Central memory CD8-positive, alpha-beta T cell (primary cell): ENCODE measurements at regions not wholly inside any gene's neighbourhood (a gene's known extent, or its start where the extent isn't known, plus 50 kb on each side); places are given as distances from the start of the nearest gene placed in this dataset.

Experiments used
- ATAC-seq: fragments of 150-1000 bp; cut with Tn5 transposase; replicated peaks from 2 replicates; pipeline ENCODE4 v1.10.0; 2022; ENCODE audit warnings: mild to moderate bottlenecking, moderate FRiP score, moderate number of reproducible peaks; ENCODE audit not compliant: poor library complexity, severe bottlenecking; ENCODE audit errors: extremely low read depth
- DNase-seq, 2 donors: peaks; one replicate each; pipeline ENCODE4 v3.0.0; 2021; ENCODE audit warnings: low spot score in 2 of 2
- H3K27ac Mint-ChIP-seq: one replicate; pipeline ENCODE4 v1.8.0; 2022; ENCODE audit warnings: low read depth, mild to moderate bottlenecking, moderate library complexity, mixed read lengths
- H3K27me3 Mint-ChIP-seq: one replicate; pipeline ENCODE4 v1.8.0; 2022; ENCODE audit warnings: mixed read lengths
- H3K36me3 Mint-ChIP-seq: one replicate; pipeline ENCODE4 v1.8.0; 2022; ENCODE audit warnings: mild to moderate bottlenecking, moderate library complexity, mixed read lengths; ENCODE audit not compliant: insufficient read depth
- H3K4me1 Mint-ChIP-seq: one replicate; pipeline ENCODE4 v1.8.0; 2022; ENCODE audit warnings: mixed read lengths
- H3K4me3 Mint-ChIP-seq: one replicate; pipeline ENCODE4 v1.8.0; 2022; ENCODE audit warnings: mild to moderate bottlenecking, moderate library complexity, mixed read lengths
- H3K9me3 Mint-ChIP-seq: one replicate; pipeline ENCODE4 v1.8.0; 2022; ENCODE audit warnings: mixed read lengths

DNA sequence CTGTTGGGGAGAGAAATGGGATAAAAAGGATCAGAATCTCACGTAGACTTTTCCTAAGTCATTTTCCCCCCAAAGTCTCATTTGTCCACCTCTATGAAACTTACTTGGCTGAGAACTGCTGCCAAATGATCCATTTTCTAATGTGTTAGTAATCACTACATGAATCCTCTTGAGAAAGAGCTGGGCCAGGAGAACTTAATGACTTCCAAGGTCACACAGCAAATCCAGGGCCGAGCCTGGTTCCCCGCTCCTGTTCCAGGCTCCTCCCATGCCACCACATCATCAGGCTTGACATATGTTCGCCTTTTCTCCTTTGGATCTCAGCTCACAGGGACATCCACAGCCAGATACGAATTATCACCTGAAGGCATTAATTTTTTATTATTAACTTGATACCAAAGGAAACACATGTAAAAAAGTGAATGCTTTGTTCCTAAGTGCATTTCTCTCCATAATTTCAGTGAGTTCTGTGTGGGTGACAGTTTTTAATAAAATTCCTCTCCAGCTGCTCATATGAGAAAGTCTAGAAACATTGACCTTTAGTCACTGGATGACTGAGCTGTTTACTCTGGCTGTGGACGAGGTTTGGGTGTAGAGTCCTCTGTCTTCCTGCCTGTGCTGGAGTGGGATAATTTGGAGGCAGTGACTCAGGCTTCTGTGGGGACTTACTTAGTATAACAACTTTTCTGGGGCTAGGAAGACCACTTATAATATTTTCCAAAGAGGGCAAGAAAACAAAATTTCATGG lies 276.3 kb downstream of the PAX1 start:
- Mint-ChIP-seq H3K27me3 (no peaks in the 10 kb centered on the region), H3K27ac (no peak overlapping the region), H3K4me1 (no peaks in the 10 kb centered on the region), H3K9me3 (peaks cover 27% of the 10 kb centered on the region), H3K36me3 (no peaks in the 10 kb centered on the region), H3K4me3 (no peak overlapping the region)
- no peak for DNase-seq
- no peak for ATAC-seq

DNA sequence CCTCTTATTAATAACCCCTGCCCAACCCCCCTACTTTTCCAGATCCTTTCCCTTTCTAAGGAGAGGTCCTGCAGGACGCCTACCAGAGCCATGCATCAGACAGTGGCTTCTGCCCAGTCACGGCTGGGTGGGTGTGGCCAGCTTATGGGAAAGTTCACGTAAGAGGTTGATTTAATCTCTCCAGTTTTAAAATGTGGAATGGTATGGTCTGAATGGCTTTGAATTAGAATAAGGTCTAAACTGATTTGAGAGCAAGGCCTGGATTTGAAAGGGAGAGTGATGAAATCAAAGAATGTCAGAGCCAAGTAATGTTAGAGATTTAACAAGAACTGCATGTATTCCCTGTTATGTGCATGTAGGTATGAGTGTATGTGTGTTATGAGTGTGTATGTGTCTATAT lies 275.7 kb downstream of the PAX1 start:
- H3K4me1 Mint-ChIP-seq, result no peaks in the 10 kb centered on the region

DNA sequence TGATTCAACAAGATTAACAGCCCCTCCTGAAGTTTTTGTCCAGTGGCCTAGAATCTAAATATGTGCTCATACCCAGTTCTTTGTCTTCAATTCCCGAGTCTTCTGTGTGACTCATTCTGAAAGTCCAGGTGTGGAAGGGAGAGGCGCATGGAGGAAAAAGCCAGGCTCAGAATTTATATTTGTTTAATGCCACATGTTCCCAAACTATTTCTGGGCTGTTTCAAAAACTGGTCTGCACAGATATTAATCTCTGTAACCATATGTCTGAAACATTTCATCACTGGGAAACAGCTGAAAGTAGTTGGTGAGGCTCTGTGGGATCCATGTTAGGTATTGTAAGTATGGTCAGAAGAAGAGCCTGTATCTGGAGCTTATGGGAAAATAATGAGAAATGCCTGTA lies 266.0 kb downstream of the PAX1 start:
- no peaks in the 10 kb centered on the region for H3K4me1 Mint-ChIP-seq
- DNase-seq, result no peak

More for the DNA sequence above, 275.7 kb downstream of the PAX1 start:
- no peak for DNase-seq
- ATAC-seq, result no peak
- Mint-ChIP-seq H3K27ac (no peak overlapping the region), H3K27me3 (no peaks in the 10 kb centered on the region), H3K36me3 (no peaks in the 10 kb centered on the region), H3K4me3 (no peak overlapping the region), H3K9me3 (peaks cover 30% of the 10 kb centered on the region)

DNA sequence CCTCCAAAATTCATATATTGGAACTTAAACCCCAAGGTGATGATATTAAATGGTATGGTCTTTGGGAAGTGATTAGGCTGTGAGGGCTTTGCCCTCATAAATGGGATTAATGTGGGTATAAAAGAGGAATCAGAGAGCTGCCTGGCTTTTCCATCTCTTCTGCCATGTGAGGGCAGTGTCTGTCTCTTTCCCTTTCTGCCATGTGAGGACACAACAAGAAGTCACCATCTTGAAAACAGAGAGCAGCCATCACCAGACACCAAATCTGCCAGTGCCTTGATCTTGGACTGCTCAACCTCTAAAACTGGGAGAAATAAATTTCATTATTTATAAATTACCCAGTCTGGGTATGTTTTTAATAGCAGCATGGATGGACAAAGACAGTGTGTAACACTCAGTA lies 263.0 kb downstream of the PAX1 start:
- Mint-ChIP-seq H3K27ac (no peak overlapping the region), H3K4me3 (no peak overlapping the region), H3K4me1 (no peaks in the 10 kb centered on the region), H3K9me3 (peaks cover 6% of the 10 kb centered on the region), H3K36me3 (no peaks in the 10 kb centered on the region), H3K27me3 (no peaks in the 10 kb centered on the region)
- no peak for ATAC-seq
- DNase-seq, result no peak

More for the DNA sequence above, 266.0 kb downstream of the PAX1 start:
- Mint-ChIP-seq H3K27ac (no peak overlapping the region), H3K9me3 (peaks cover 13% of the 10 kb centered on the region), H3K27me3 (no peaks in the 10 kb centered on the region), H3K36me3 (no peaks in the 10 kb centered on the region), H3K4me3 (no peak overlapping the region)
- no peak for ATAC-seq

DNA sequence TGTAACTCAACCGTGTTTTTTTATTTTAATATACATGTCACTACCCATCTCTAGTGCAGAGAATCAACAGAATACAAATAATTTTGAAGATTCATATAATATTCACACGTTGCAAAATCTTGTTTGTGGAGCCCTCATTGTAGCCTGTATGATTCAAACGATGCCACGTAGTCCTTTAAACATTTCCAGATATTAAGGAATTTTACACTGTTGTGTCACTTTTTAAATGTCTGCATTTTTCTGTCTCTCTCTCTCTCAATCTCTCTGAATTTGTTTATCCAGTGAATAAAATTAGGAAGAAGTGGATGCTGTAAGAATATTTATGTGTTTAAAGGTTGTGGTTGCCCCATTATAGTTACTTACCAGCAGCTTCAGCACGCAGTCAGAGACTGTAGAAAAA lies 262.0 kb downstream of the PAX1 start:
- DNase-seq, result no peak
- no peak overlapping the region for H3K27ac Mint-ChIP-seq
- no peaks in the 10 kb centered on the region for H3K27me3 Mint-ChIP-seq
- H3K4me3 Mint-ChIP-seq, result no peak overlapping the region
- H3K4me1 Mint-ChIP-seq, result no peaks in the 10 kb centered on the region
- H3K9me3 Mint-ChIP-seq, result no peaks in the 10 kb centered on the region
- no peaks in the 10 kb centered on the region for H3K36me3 Mint-ChIP-seq
- ATAC-seq, result no peak

DNA sequence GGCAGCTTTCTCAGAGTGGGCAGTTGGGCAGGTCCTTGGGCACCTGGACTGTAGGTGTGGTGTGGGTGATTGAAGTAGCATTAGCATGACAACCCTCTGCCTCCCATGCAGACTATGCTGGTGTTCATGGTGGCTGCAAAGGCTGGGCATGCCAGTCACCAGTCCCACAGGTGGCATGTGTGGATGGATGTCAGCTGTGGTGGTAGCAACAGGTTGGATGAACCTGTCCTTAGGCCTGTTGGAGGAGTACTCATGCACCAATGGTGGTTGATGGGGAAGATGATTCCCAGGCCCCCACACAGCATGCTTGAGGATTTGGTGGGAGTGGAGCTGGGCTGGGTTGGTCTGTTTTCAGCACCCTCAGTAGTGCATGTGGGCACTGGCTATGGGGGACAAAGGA lies 251.1 kb downstream of the PAX1 start:
- H3K36me3 Mint-ChIP-seq, result no peaks in the 10 kb centered on the region
- H3K4me1 Mint-ChIP-seq, result no peaks in the 10 kb centered on the region
- no peaks in the 10 kb centered on the region for H3K27me3 Mint-ChIP-seq
- ATAC-seq (no peak), DNase-seq (no peak)
- no peak overlapping the region for H3K27ac Mint-ChIP-seq
- H3K9me3 Mint-ChIP-seq, result peaks cover 23% of the 10 kb centered on the region
- no peak overlapping the region for H3K4me3 Mint-ChIP-seq

DNA sequence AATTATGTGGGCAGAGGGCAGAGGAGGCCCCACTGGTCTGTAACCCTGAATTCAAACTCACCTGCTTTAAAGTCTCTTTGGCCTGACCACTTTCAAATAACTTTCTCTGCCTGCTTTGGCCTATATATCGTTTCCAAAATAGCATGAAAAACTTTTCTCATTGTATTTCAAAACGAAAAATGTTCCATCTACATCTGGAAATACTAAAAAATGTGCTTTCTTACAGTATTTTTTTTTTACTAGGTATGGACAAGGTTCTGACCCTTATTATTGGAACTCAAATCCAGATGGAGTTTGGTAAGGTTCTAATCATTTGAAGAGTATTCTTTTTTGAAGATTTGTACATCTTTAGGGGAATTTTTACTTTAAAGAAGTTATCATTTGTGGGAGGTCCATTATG lies 241.9 kb downstream of the PAX1 start:
- Mint-ChIP-seq H3K4me3 (no peak overlapping the region), H3K9me3 (peaks cover 20% of the 10 kb centered on the region), H3K27ac (no peak overlapping the region), H3K36me3 (no peaks in the 10 kb centered on the region), H3K27me3 (no peaks in the 10 kb centered on the region), H3K4me1 (no peaks in the 10 kb centered on the region)
- ATAC-seq (no peak), DNase-seq (no peak)

DNA sequence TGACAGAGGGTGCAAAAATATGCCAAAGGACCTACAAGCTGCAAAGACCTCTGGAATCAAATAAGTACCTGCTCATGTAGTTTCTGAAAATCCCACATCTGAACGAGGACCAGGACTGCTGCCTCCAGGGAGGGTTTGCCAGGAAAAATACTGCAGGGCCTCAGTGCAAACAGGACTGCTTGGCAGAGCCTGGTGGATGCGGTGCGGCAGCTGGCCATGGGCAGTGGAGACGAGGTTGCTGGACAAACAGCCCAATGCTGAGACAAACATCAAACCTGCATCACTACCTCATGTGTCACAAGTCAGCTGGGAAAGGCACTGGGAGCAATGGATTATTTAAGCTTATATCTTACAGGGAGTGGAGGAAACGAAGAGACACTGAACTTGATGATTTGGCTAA lies 238.8 kb downstream of the PAX1 start:
- Mint-ChIP-seq H3K27me3 (no peaks in the 10 kb centered on the region), H3K9me3 (peaks cover 16% of the 10 kb centered on the region), H3K4me1 (no peaks in the 10 kb centered on the region), H3K4me3 (no peak overlapping the region), H3K27ac (no peak overlapping the region), H3K36me3 (no peaks in the 10 kb centered on the region)
- ATAC-seq (no peak), DNase-seq (no peak)

DNA sequence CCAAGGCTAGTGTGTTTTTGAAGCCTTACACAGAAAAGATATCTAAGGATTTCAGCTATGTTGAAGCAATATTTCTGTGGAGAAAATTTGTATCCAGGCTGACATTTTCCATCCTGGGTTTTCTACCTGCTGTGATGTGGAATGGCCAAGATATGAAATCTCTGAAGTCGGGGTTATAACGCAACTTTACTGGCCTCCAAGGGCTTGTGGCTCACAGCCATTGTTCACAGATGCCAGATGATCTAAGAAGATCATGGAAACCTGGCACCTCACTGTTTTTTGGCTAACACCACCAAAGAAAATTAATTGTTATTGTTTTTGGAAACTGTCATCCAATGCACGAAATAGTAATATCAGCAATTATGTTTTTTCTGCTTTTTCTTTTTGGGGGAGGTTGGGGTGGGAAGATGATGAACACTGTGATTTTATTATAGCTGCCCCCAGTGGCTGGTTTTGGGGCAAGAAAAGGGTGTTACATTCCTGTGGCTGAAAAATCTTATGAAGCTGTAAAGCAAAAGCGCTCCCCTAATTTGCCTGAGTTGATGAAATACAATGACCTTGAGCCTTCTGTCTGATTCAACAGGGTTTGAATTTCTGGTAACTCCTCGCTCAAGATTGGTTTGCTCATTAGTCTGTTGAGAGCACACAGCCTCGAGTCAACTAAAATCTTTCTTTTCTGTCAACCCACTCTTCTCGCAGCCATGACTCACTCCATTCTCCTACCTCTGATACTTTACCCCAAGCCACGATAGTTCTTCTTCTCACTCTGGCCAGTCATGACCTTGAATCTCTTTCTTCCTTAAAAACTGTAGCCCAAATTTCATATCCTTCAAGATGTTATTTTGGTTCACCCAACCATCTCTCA lies 236.7 kb downstream of the PAX1 start:
- H3K4me1 Mint-ChIP-seq, result no peaks in the 10 kb centered on the region
- peaks cover 16% of the 10 kb centered on the region for H3K9me3 Mint-ChIP-seq
- no peak for DNase-seq
- no peak for ATAC-seq
- no peaks in the 10 kb centered on the region for H3K27me3 Mint-ChIP-seq
- no peak overlapping the region for H3K4me3 Mint-ChIP-seq
- H3K36me3 Mint-ChIP-seq, result no peaks in the 10 kb centered on the region
- no peak overlapping the region for H3K27ac Mint-ChIP-seq

DNA sequence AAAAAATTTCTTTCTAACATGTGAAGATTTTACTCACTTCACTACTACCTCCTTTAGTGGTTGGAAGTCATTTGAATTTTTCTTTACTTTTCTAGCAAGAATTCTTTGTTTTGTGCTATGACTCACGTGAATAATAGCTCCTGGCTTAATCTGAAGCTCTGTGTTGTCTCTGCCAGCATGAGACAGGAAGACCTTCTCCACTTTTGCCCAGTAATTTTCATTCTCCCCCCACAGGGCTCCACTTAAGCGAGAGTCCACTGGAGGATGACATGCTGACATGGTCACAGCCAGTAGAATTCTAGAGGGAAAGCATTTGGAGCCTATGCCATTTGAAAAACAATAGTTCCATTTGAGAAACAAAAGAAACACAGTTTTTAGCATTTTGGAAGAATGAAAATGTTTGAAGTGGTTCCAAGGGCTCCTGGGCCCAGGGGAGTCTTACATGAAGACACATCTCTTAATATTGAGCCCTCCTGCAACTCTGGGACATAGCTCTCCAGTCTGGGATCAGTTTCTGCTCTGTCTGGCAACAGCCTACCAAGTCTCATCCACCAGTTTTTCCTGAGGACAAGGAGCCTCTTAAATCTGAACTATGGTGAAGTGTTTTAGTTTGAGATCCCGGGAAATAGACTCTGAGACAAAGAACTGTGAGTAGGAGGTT lies 231.4 kb downstream of the PAX1 start:
- DNase-seq (no peak), ATAC-seq (no peak)
- no peaks in the 10 kb centered on the region for H3K36me3 Mint-ChIP-seq
- no peak overlapping the region for H3K4me3 Mint-ChIP-seq
- no peaks in the 10 kb centered on the region for H3K9me3 Mint-ChIP-seq
- no peaks in the 10 kb centered on the region for H3K27me3 Mint-ChIP-seq
- no peaks in the 10 kb centered on the region for H3K4me1 Mint-ChIP-seq
- H3K27ac Mint-ChIP-seq, result no peak overlapping the region

DNA sequence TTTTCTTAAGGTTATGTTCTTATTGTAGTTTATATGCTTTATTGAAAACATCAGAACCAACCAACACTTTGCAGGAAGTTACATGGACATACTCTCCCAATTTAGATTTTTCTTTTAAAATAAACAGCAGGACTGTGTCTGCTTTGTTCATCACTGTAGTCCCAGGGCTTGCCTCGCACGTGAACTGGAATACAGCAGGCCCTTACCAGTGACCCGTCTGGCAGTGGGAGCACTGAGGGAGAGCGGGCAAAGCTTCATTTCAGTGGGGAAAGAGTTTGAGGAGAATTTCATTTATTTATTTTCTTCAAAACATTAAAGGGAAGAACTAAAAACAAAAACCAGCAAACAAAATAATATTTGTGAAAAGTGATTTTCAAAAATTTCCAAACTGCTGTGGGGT lies 230.8 kb downstream of the PAX1 start:
- Mint-ChIP-seq H3K4me3 (no peak overlapping the region), H3K4me1 (no peaks in the 10 kb centered on the region), H3K27me3 (no peaks in the 10 kb centered on the region), H3K36me3 (no peaks in the 10 kb centered on the region), H3K27ac (no peak overlapping the region), H3K9me3 (no peaks in the 10 kb centered on the region)
- DNase-seq (no peak), ATAC-seq (no peak)

DNA sequence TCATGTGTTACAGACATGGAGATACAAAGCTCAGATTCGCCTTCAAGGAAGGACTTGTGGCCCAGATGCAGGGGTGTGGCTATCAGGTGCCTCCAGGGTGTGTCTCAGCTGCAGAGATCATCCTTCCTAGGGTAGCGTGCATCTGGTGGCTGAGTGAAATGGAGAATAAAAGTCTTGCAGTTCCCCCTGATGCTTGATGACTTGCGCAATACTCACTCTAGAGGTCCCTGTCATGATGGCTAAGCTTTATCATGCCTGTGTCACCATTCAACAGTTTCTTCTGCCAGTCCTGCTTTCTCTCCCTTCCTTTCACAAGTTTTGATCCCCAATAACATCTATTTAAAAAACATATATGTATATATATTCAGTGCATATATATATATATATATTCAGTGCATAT lies 228.1 kb downstream of the PAX1 start:
- H3K27me3 Mint-ChIP-seq, result no peaks in the 10 kb centered on the region
- no peaks in the 10 kb centered on the region for H3K4me1 Mint-ChIP-seq

DNA sequence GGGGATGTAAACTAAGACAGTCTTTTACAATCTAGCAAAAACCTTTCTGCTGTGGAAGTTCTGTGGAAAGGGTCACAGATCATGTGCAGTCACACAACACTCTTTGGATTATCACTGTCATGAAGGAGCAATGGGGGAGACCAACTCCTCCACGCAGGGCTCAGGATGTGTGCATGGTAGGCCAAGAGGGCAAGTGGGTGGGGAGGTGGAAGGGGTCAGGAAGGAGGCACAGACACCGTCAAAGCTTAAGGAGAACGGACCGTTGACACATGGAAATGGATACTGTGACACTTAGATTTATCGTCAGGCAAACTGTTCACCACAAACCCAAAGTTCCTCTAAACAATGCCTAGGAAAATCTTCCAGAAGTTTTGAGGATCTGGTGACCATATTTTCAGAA lies 215.8 kb downstream of the PAX1 start:
- no peaks in the 10 kb centered on the region for H3K36me3 Mint-ChIP-seq
- no peak overlapping the region for H3K27ac Mint-ChIP-seq
- no peaks in the 10 kb centered on the region for H3K27me3 Mint-ChIP-seq
- peaks cover 23% of the 10 kb centered on the region for H3K9me3 Mint-ChIP-seq
- H3K4me3 Mint-ChIP-seq, result no peak overlapping the region
- DNase-seq (no peak), ATAC-seq (no peak)
- H3K4me1 Mint-ChIP-seq, result no peaks in the 10 kb centered on the region

More for the DNA sequence above, 228.1 kb downstream of the PAX1 start:
- no peak overlapping the region for H3K27ac Mint-ChIP-seq
- no peak overlapping the region for H3K4me3 Mint-ChIP-seq
- no peak for DNase-seq
- H3K9me3 Mint-ChIP-seq, result no peaks in the 10 kb centered on the region
- no peaks in the 10 kb centered on the region for H3K36me3 Mint-ChIP-seq
- ATAC-seq, result no peak
